Inferior parietal cortex (tissue), 1 donor: ENCODE measurements at regions not wholly inside any gene's neighbourhood (a gene's known extent, or its start where the extent isn't known, plus 50 kb on each side); places are given as distances from the start of the nearest gene placed in this dataset.
"Not testable (repeated sequence)": the region's sequence is repeated elsewhere in the genome, so short reads cannot be mapped to it uniquely, and the experiment has no call there.

ENCODE experiments used
- DNase-seq: peaks from one replicate; pipeline ENCODE4 v3.0.0-alpha.2; 2016; ENCODE audit errors: extremely low spot score

- no peak for DNase-seq
These were observed 240.2 kb downstream of the NEBL start for GRCh38 chr10:20656886-20657285.

GRCh38 chr10:20652424-20652823 is 244.7 kb downstream of the NEBL start:
- DNase-seq, result not testable (repeated sequence)

- DNase-seq, result no peak
These were observed 248.7 kb downstream of the NEBL start for GRCh38 chr10:20648263-20648874.

GRCh38 chr10:20647756-20648155 is 249.4 kb downstream of the NEBL start:
- DNase-seq, result no peak

- DNase-seq, result no peak
These were observed 252.7 kb downstream of the NEBL start for GRCh38 chr10:20644421-20644820.

- no peak for DNase-seq
These were observed 255.5 kb downstream of the NEBL start for GRCh38 chr10:20641605-20642004.

GRCh38 chr10:20635570-20635969 is 261.5 kb downstream of the NEBL start:
- DNase-seq, result no peak

GRCh38 chr10:20634839-20635238 is 262.3 kb downstream of the NEBL start:
- DNase-seq, result no peak

- no peak for DNase-seq
These were observed 263.4 kb downstream of the NEBL start for GRCh38 chr10:20633714-20634113.

- no peak for DNase-seq
These were observed 264.4 kb downstream of the NEBL start for GRCh38 chr10:20632696-20633095.

- DNase-seq, result no peak
These were observed 265.9 kb downstream of the NEBL start for GRCh38 chr10:20631229-20631628.

GRCh38 chr10:20630092-20630643 is 266.9 kb downstream of the NEBL start:
- no peak for DNase-seq

GRCh38 chr10:20627946-20628507 is 269.1 kb downstream of the NEBL start:
- DNase-seq, result no peak

- DNase-seq, result no peak
These were observed 270.0 kb downstream of the NEBL start for GRCh38 chr10:20627087-20627486.

- no peak for DNase-seq
These were observed 271.2 kb downstream of the NEBL start for GRCh38 chr10:20625868-20626267.

- no peak for DNase-seq
These were observed 272.5 kb downstream of the NEBL start for GRCh38 chr10:20624642-20625041.

GRCh38 chr10:20623546-20623945 is 273.6 kb downstream of the NEBL start:
- DNase-seq, result no peak

- no peak for DNase-seq
These were observed 274.4 kb downstream of the NEBL start for GRCh38 chr10:20622531-20623211.

GRCh38 chr10:20620981-20621380 is 276.1 kb downstream of the NEBL start:
- no peak for DNase-seq

GRCh38 chr10:20618011-20618547 is 279.0 kb downstream of the NEBL start:
- no peak for DNase-seq

GRCh38 chr10:20616918-20617810 is 279.9 kb downstream of the NEBL start:
- DNase-seq, result no peak
